HEK293T (cell line): ENCODE measurements at regions not wholly inside any gene's neighbourhood (a gene's known extent, or its start where the extent isn't known, plus 50 kb on each side); places are given as distances from the start of the nearest gene placed in this dataset.

Experiments used
- ARNT ChIP-seq: fragments of 450-650 bp; IDR thresholded peaks from 2 replicates; pipeline ENCODE4 v1.6.1; 2017; ENCODE audit warnings: mild to moderate bottlenecking
- ELF4 ChIP-seq: fragments of 450-650 bp; IDR thresholded peaks from 2 replicates; pipeline ENCODE4 v1.6.1; 2017; ENCODE audit warnings: antibody characterized with exemption
- FOXK2 ChIP-seq: fragments of 450-650 bp; IDR thresholded peaks from 2 replicates; pipeline ENCODE4 v1.6.1; 2016; ENCODE audit warnings: mild to moderate bottlenecking
- SP1 ChIP-seq: fragments of 450-650 bp; IDR thresholded peaks from 2 replicates; pipeline ENCODE4 v1.6.1; 2017
- SUZ12 ChIP-seq: fragments of 450-650 bp; IDR thresholded peaks from 2 replicates; pipeline ENCODE4 v1.6.1; 2016; ENCODE audit warnings: mild to moderate bottlenecking
- TARDBP ChIP-seq: fragments of 450-650 bp; IDR thresholded peaks from 2 replicates; pipeline ENCODE4 v1.6.1; 2016

GRCh38 chr3:160169139-160169976, 55.9 kb upstream of the C3orf80 start:
- TF ChIP-seq SP1, result no peak
- TF ChIP-seq FOXK2, result no peak
- TF ChIP-seq SUZ12, result no peak
- no peak for TF ChIP-seq ARNT
- TF ChIP-seq TARDBP, result no peak
- no peak for TF ChIP-seq ELF4
